Panc1 (cell line): ENCODE measurements at regions not wholly inside any gene's neighbourhood (a gene's known extent, or its start where the extent isn't known, plus 50 kb on each side); places are given as distances from the start of the nearest gene placed in this dataset.

Experiments used
- ATAC-seq: fragments of 200-7000 bp; cut with Tn5 transposase; 2 replicates; pipeline ENCODE4 v1.9.1; 2020; ENCODE audit warnings: mild to moderate bottlenecking, moderate library complexity
- BruUV-seq: library from RNA; stranded (reverse); fragments of 400-500 nt; replicated peaks from 2 replicates; lab custom pipeline; 2021; lab: Mats Ljungman, UMichigan
- CTCF ChIA-PET: fragments of 300-600 bp; sonication (Branson Sonifier 250); formaldehyde crosslinking; loops from one replicate; lab custom pipeline; 2022; ENCODE audit warnings: antibody characterized with exemption; lab: Charles Lee
- POLR2A ChIA-PET: fragments of 300-600 bp; sonication (Branson Sonifier 250); formaldehyde crosslinking; loops from one replicate; lab custom pipeline; 2022; ENCODE audit warnings: antibody characterized with exemption; lab: Charles Lee
- DNase-seq: peaks from one replicate; pipeline ENCODE4 v3.0.0-alpha.2; 2010; ENCODE audit warnings: low read depth, low spot score
- H3K27ac ChIP-seq: 2 replicates; pipeline ENCODE4 v1.5.1; 2011; ENCODE audit warnings: mild to moderate bottlenecking, low read length, inconsistent platforms
- H3K27me3 ChIP-seq: fragments of 200-500 bp; sonication (Bioruptor generic); 2 replicates; pipeline ENCODE4 v1.6.0; 2014; ENCODE audit warnings: low read length, inconsistent platforms; ENCODE audit not compliant: control insufficient read depth, insufficient read depth
- H3K36me3 ChIP-seq: fragments of 200-500 bp; sonication (Bioruptor generic); 2 replicates; pipeline ENCODE4 v1.5.1; 2014; ENCODE audit warnings: inconsistent platforms, mild to moderate bottlenecking, low read length, moderate library complexity; ENCODE audit not compliant: control insufficient read depth, insufficient read depth
- H3K4me1 ChIP-seq: 2 replicates; pipeline ENCODE4 v1.5.1; 2011; ENCODE audit warnings: inconsistent platforms, mild to moderate bottlenecking, low read length, moderate library complexity; ENCODE audit not compliant: control insufficient read depth, insufficient read depth
- H3K4me3 ChIP-seq, 2 experiments: 2 replicates each; pipeline ENCODE4 v1.5.1; 2011 to 2012; ENCODE audit warnings: low read depth in 2 of 2, low read length in 2 of 2, mild to moderate bottlenecking in 2 of 2, inconsistent platforms in 1 of 2, moderate library complexity in 1 of 2
- H3K9me3 ChIP-seq: fragments of 200-500 bp; sonication (Bioruptor generic); 2 replicates; pipeline ENCODE4 v1.5.1; 2014; ENCODE audit warnings: low read depth, mild to moderate bottlenecking, inconsistent platforms, low read length, moderate library complexity; ENCODE audit not compliant: control insufficient read depth, insufficient read depth
- CTCF ChIP-seq: fragments of 450-650 bp; IDR thresholded peaks from 2 replicates; pipeline ENCODE4 v1.5.1; 2017; ENCODE audit warnings: mild to moderate bottlenecking
- POLR2AphosphoS5 ChIP-seq: IDR thresholded peaks from 2 replicates; pipeline ENCODE4 v1.6.1; 2012; ENCODE audit warnings: mild to moderate bottlenecking, low read depth, low read length, moderate library complexity
- REST ChIP-seq, 2 experiments: IDR thresholded peaks; 2 replicates each; pipeline ENCODE4 v1.6.1; 2011 to 2012; ENCODE audit warnings: low read depth in 2 of 2, control low read depth in 1 of 2, low read length in 1 of 2, mild to moderate bottlenecking in 1 of 2, moderate library complexity in 1 of 2; ENCODE audit not compliant: insufficient read depth in 1 of 2
- SIN3A ChIP-seq: IDR thresholded peaks from 2 replicates; pipeline ENCODE4 v1.6.1; 2012; ENCODE audit warnings: low read depth, mild to moderate bottlenecking, low read length, moderate library complexity, borderline replicate concordance; ENCODE audit not compliant: insufficient read depth
- TCF7L2 ChIP-seq: IDR thresholded peaks from 2 replicates; pipeline ENCODE4 v1.6.1; 2011; ENCODE audit warnings: mild to moderate bottlenecking, low read depth, low read length, inconsistent platforms
- in situ Hi-C: cut with HindIII; loops from 2 replicates; pipeline ENCODE4 v1.10.0; 2016; ENCODE audit warnings: low sequenced_read_pairs, low pct_unique_long_range_greater_than_20kb
- intact Hi-C: fragments of 100-400 bp; cut with micrococcal nuclease; formaldehyde crosslinking; loops from one replicate; pipeline ENCODE4 v1.10.0; 2022; ENCODE audit not compliant: unreplicated experiment

- ChIA-PET CTCF (no interaction called here), POLR2A (no interaction called here)
- no peaks in the 10 kb centered on the region for H3K27me3 ChIP-seq
- no peaks in the 10 kb centered on the region for H3K36me3 ChIP-seq
- no peak for DNase-seq
- in situ Hi-C loops (no loop called here), intact Hi-C loops (no loop called here)
- H3K27ac ChIP-seq, result no peak overlapping the region
- no peaks in the 10 kb centered on the region for H3K9me3 ChIP-seq
- H3K4me3 ChIP-seq, result no peak overlapping the region
- ATAC-seq, result no peak
- no TSS peak for BruUV-seq
- H3K4me1 ChIP-seq, result no peaks in the 10 kb centered on the region
- TF ChIP-seq POLR2AphosphoS5 (no peak), SIN3A (no peak), REST (IDR thresholded peaks at IDR 0.05; ENCODE audit: insufficient read depth in 1 of 2, low read depth in 2 of 2, low read length in 1 of 2) (no peak), CTCF (no peak), TCF7L2 (no peak)
Measured at GRCh38 chr5:24712047-24712446, 67.3 kb upstream of the CDH10 start.

- intact Hi-C loops (no loop called here), in situ Hi-C loops (no loop called here)
- H3K36me3 ChIP-seq, result no peaks in the 10 kb centered on the region
- ChIA-PET POLR2A (no interaction called here), CTCF (no interaction called here)
- no TSS peak for BruUV-seq
- DNase-seq (no peak), ATAC-seq (no peak)
- no peaks in the 10 kb centered on the region for H3K9me3 ChIP-seq
- H3K4me3 ChIP-seq, result no peak overlapping the region
- no peak overlapping the region for H3K27ac ChIP-seq
- TF ChIP-seq SIN3A (no peak), TCF7L2 (no peak), CTCF (no peak), REST (IDR thresholded peaks at IDR 0.05; ENCODE audit: insufficient read depth in 1 of 2, low read depth in 2 of 2, low read length in 1 of 2) (no peak), POLR2AphosphoS5 (no peak)
- H3K4me1 ChIP-seq, result no peaks in the 10 kb centered on the region
- no peaks in the 10 kb centered on the region for H3K27me3 ChIP-seq
Measured at GRCh38 chr5:24703934-24704333, 59.2 kb upstream of the CDH10 start.
